HCT116 (cell line): ENCODE measurements at regions not wholly inside any gene's neighbourhood (a gene's known extent, or its start where the extent isn't known, plus 50 kb on each side); places are given as distances from the start of the nearest gene placed in this dataset.

Experiments
- CBX3 ChIP-seq: IDR thresholded peaks from 2 replicates; pipeline ENCODE4 v1.6.1; 2012; ENCODE audit warnings: low read depth
- CEBPB ChIP-seq: IDR thresholded peaks from 2 replicates; pipeline ENCODE4 v1.6.1; 2012; ENCODE audit warnings: low read depth
- CTCF ChIP-seq, 3 experiments: fragments of 200-600 bp in 1 of 3; sonication (generic) in 1 of 3; IDR thresholded peaks in 2 of 3; conservative IDR thresholded peaks in 1 of 3; 2 replicates each; pipeline ENCODE4 v1.5.1; 2012 to 2017; ENCODE audit warnings: low read depth in 2 of 3, low read length in 2 of 3, antibody characterized with exemption in 1 of 3, borderline replicate concordance in 1 of 3, control low read depth in 1 of 3, mild to moderate bottlenecking in 1 of 3, mixed read lengths in 1 of 3, mixed run types in 1 of 3, moderate library complexity in 1 of 3; ENCODE audit not compliant: insufficient read depth in 1 of 3
- EGR1 ChIP-seq: IDR thresholded peaks from 2 replicates; pipeline ENCODE4 v1.6.1; 2012; ENCODE audit warnings: low read depth
- EZH2 ChIP-seq: fragments of 200-600 bp; sonication (generic); IDR thresholded peaks from 2 replicates; pipeline ENCODE4 v1.6.1; 2017; ENCODE audit warnings: antibody characterized with exemption, mixed run types
- EZH2phosphoT487 ChIP-seq: fragments of 200-600 bp; IDR thresholded peaks from 2 replicates; pipeline ENCODE4 v1.6.1; 2018; ENCODE audit warnings: antibody characterized with exemption, borderline replicate concordance
- JUND ChIP-seq: IDR thresholded peaks from 2 replicates; pipeline ENCODE4 v1.6.1; 2012
- MAX ChIP-seq: IDR thresholded peaks from 2 replicates; pipeline ENCODE4 v1.6.1; 2012
- POLR2A ChIP-seq: IDR thresholded peaks from 2 replicates; pipeline ENCODE4 v1.7.0; 2011; ENCODE audit warnings: borderline replicate concordance; ENCODE audit not compliant: insufficient read depth, insufficient read length; ENCODE audit errors: extremely low read depth
- POLR2AphosphoS5 ChIP-seq: IDR thresholded peaks from 2 replicates; pipeline ENCODE4 v1.6.1; 2011; ENCODE audit warnings: mild to moderate bottlenecking, low read depth, low read length, moderate library complexity
- REST ChIP-seq: IDR thresholded peaks from 2 replicates; pipeline ENCODE4 v1.6.1; 2012; ENCODE audit warnings: low read depth
- SRF ChIP-seq: IDR thresholded peaks from 2 replicates; pipeline ENCODE4 v1.6.1; 2012; ENCODE audit warnings: low read depth

GRCh38 chr18:39172695-39173421, 1607.3 kb upstream of the CELF4 start:
- TF ChIP-seq POLR2A (no peak), MAX (no peak), CTCF (IDR thresholded peaks at IDR 0.05 in 2 of 3, conservative IDR thresholded peaks at IDR 0.05 in 1 of 3; ENCODE audit: borderline replicate concordance in 1 of 3, insufficient read depth in 1 of 3, low read depth in 2 of 3, low read length in 2 of 3) (no peak), POLR2AphosphoS5 (no peak), EGR1 (no peak), EZH2phosphoT487 (no peak), CBX3 (no peak), CEBPB (no peak), SRF (no peak), REST (no peak), JUND (peak; percentile 36), EZH2 (no peak)
